AG08395 (cell line): ENCODE measurements at regions not wholly inside any gene's neighbourhood (a gene's known extent, or its start where the extent isn't known, plus 50 kb on each side); places are given as distances from the start of the nearest gene placed in this dataset.

Experiments used
- DNase-seq: peaks from one replicate; pipeline ENCODE4 v3.0.0; 2012; ENCODE audit warnings: mixed read lengths, low spot score

- DNase-seq = no peak
These were observed 132.9 kb upstream of the SIX2 start for GRCh38 chr2:45141883-45142866.

GRCh38 chr2:45140675-45141074, 131.4 kb upstream of the SIX2 start:
- DNase-seq = no peak

- DNase-seq = no peak
These were observed 129.7 kb upstream of the SIX2 start for GRCh38 chr2:45138904-45139303.

- DNase-seq = no peak
These were observed 128.9 kb upstream of the SIX2 start for GRCh38 chr2:45137966-45138695.

- peak; percentile 17 for DNase-seq
These were observed 125.5 kb upstream of the SIX2 start for GRCh38 chr2:45134726-45135125.

GRCh38 chr2:45134014-45134413, 124.8 kb upstream of the SIX2 start:
- DNase-seq = no peak

GRCh38 chr2:45132551-45132950, 123.3 kb upstream of the SIX2 start:
- DNase-seq = no peak

- DNase-seq = no peak
These were observed 122.3 kb upstream of the SIX2 start for GRCh38 chr2:45131587-45131986.

GRCh38 chr2:45130736-45131135, 121.5 kb upstream of the SIX2 start:
- DNase-seq = no peak

- peak; percentile 92 for DNase-seq
These were observed 119.3 kb upstream of the SIX2 start for GRCh38 chr2:45128580-45128997.

- DNase-seq = no peak
These were observed 118.6 kb upstream of the SIX2 start for GRCh38 chr2:45127891-45128290.

- no peak for DNase-seq
These were observed 118.1 kb upstream of the SIX2 start for GRCh38 chr2:45127321-45127720.

- DNase-seq = no peak
These were observed 116.0 kb upstream of the SIX2 start for GRCh38 chr2:45125232-45125631.

GRCh38 chr2:45124456-45124855, 115.2 kb upstream of the SIX2 start:
- no peak for DNase-seq

- DNase-seq = no peak
These were observed 114.4 kb upstream of the SIX2 start for GRCh38 chr2:45123521-45124191.

- no peak for DNase-seq
These were observed 113.8 kb upstream of the SIX2 start for GRCh38 chr2:45123065-45123464.

- DNase-seq = no peak
These were observed 112.1 kb upstream of the SIX2 start for GRCh38 chr2:45121236-45121927.

GRCh38 chr2:45120546-45120945, 111.3 kb upstream of the SIX2 start:
- DNase-seq = no peak

GRCh38 chr2:45119855-45120254, 110.6 kb upstream of the SIX2 start:
- peak; percentile 77 for DNase-seq

- peak; percentile 41 for DNase-seq
These were observed 109.8 kb upstream of the SIX2 start for GRCh38 chr2:45119038-45119437.

- no peak for DNase-seq
These were observed 108.1 kb upstream of the SIX2 start for GRCh38 chr2:45117383-45117782.

- no peak for DNase-seq
These were observed 105.9 kb upstream of the SIX2 start for GRCh38 chr2:45115181-45115580.
